ENCODE measurements at regions not wholly inside any gene's neighbourhood (a gene's known extent, or its start where the extent isn't known, plus 50 kb on each side); places are given as distances from the start of the nearest gene placed in this dataset.

- no peak for TF ChIP-seq ZNF44 (CRISPR knock-in tag; IDR thresholded peaks at IDR 0.05)
- no peak for TF ChIP-seq ZNF451 (CRISPR knock-in tag; IDR thresholded peaks at IDR 0.05)
- TF ChIP-seq ZNF749 (CRISPR knock-in tag; IDR thresholded peaks at IDR 0.05; ENCODE audit: borderline replicate concordance), result no peak
- no peak for TF ChIP-seq CTCF (CRISPR knock-in tag; IDR thresholded peaks at IDR 0.05)
- no peak for TF ChIP-seq ZNF180 (CRISPR knock-in tag; IDR thresholded peaks at IDR 0.05; ENCODE audit: borderline replicate concordance, low read depth)
- TF ChIP-seq MYC (CRISPR knock-in tag; IDR thresholded peaks at IDR 0.05; ENCODE audit: borderline replicate concordance), result no peak
- no peak for TF ChIP-seq MZF1 (CRISPR knock-in tag; IDR thresholded peaks at IDR 0.05; ENCODE audit: borderline replicate concordance)
- no peak for TF ChIP-seq ZFP82 (CRISPR knock-in tag; IDR thresholded peaks at IDR 0.05; ENCODE audit: borderline replicate concordance)
- TF ChIP-seq ZSCAN22 (CRISPR knock-in tag; IDR thresholded peaks at IDR 0.05), result no peak
- TF ChIP-seq ADNP (CRISPR knock-in tag; IDR thresholded peaks at IDR 0.05), result no peak
- TF ChIP-seq RFX1 (IDR thresholded peaks at IDR 0.05), result no peak
- TF ChIP-seq ELK4 (CRISPR knock-in tag; IDR thresholded peaks at IDR 0.05; ENCODE audit: borderline replicate concordance), result no peak
- no peak for TF ChIP-seq NCOR1 (IDR thresholded peaks at IDR 0.05; ENCODE audit: borderline replicate concordance, low read length)
- no peak for TF ChIP-seq ZMAT3 (CRISPR knock-in tag; conservative IDR thresholded peaks at IDR 0.05)
Measured at GRCh38 chr11:41666951-41667653, 207.7 kb upstream of the LRRC4C start.
